ENCODE measurements at regions not wholly inside any gene's neighbourhood (a gene's known extent, or its start where the extent isn't known, plus 50 kb on each side); places are given as distances from the start of the nearest gene placed in this dataset.

DNA sequence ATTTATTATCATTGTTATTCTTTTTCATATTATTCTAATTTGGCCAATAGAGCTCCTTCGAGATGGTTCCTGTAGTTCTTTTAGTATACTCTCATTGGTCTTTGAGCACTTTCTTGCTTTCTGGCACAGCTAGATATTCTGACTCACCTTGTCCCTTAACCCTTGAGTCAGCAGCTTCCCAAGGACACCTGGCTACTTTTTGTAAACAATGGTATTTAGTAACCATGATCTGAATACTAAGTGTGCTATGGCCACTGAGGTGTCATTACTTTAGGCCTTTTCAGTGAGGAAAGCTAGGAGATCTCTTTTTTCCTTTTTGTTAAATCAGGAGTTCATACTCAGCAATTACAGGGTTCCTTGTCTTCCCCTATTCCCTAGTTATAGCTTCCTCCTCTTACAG, 126.5 kb upstream of the CITED2 start:
- Mint-ChIP-seq H3K4me1 (ENCODE audit: low read depth, unreplicated experiment) (no peaks in the 10 kb centered on the region), H3K4me3 (ENCODE audit: unreplicated experiment) (no peak overlapping the region), H3K36me3 (ENCODE audit: unreplicated experiment) (no peaks in the 10 kb centered on the region), H3K9me3 (ENCODE audit: unreplicated experiment) (no peaks in the 10 kb centered on the region), H3K27ac (ENCODE audit: unreplicated experiment) (no peak overlapping the region), H3K27me3 (ENCODE audit: unreplicated experiment) (no peaks in the 10 kb centered on the region)
- TF ChIP-seq, protein P1, sequence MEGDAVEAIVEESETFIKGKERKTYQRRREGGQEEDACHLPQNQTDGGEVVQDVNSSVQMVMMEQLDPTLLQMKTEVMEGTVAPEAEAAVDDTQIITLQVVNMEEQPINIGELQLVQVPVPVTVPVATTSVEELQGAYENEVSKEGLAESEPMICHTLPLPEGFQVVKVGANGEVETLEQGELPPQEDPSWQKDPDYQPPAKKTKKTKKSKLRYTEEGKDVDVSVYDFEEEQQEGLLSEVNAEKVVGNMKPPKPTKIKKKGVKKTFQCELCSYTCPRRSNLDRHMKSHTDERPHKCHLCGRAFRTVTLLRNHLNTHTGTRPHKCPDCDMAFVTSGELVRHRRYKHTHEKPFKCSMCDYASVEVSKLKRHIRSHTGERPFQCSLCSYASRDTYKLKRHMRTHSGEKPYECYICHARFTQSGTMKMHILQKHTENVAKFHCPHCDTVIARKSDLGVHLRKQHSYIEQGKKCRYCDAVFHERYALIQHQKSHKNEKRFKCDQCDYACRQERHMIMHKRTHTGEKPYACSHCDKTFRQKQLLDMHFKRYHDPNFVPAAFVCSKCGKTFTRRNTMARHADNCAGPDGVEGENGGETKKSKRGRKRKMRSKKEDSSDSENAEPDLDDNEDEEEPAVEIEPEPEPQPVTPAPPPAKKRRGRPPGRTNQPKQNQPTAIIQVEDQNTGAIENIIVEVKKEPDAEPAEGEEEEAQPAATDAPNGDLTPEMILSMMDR (IDR thresholded peaks at IDR 0.05; ENCODE audit: partially characterized antibody, unreplicated experiment) = no peak
- DNase-seq = no peak

GRCh38 chr6:139498715-139499114, 124.3 kb upstream of the CITED2 start:
- Mint-ChIP-seq H3K27ac (ENCODE audit: unreplicated experiment) (no peak overlapping the region), H3K4me3 (ENCODE audit: unreplicated experiment) (no peak overlapping the region)
- DNase-seq = no peak

GRCh38 chr6:139497345-139497961, 123.0 kb upstream of the CITED2 start:
- TF ChIP-seq, protein P1 (IDR thresholded peaks at IDR 0.05; ENCODE audit: partially characterized antibody, unreplicated experiment) = no peak
- no peaks in the 10 kb centered on the region for H3K9me3 Mint-ChIP-seq (ENCODE audit: unreplicated experiment)
- no peak overlapping the region for H3K27ac Mint-ChIP-seq (ENCODE audit: unreplicated experiment)
- no peak for DNase-seq
- no peaks in the 10 kb centered on the region for H3K27me3 Mint-ChIP-seq (ENCODE audit: unreplicated experiment)
- H3K36me3 Mint-ChIP-seq (ENCODE audit: unreplicated experiment) = no peaks in the 10 kb centered on the region
- no peaks in the 10 kb centered on the region for H3K4me1 Mint-ChIP-seq (ENCODE audit: low read depth, unreplicated experiment)
- H3K4me3 Mint-ChIP-seq (ENCODE audit: unreplicated experiment) = no peak overlapping the region

More at GRCh38 chr6:139498715-139499114, 124.3 kb upstream of the CITED2 start:
- Mint-ChIP-seq H3K27me3 (ENCODE audit: unreplicated experiment) (no peaks in the 10 kb centered on the region), H3K9me3 (ENCODE audit: unreplicated experiment) (no peaks in the 10 kb centered on the region), H3K4me1 (ENCODE audit: low read depth, unreplicated experiment) (no peaks in the 10 kb centered on the region), H3K36me3 (ENCODE audit: unreplicated experiment) (no peaks in the 10 kb centered on the region)
- TF ChIP-seq, protein P1 (IDR thresholded peaks at IDR 0.05; ENCODE audit: partially characterized antibody, unreplicated experiment) = no peak

DNA sequence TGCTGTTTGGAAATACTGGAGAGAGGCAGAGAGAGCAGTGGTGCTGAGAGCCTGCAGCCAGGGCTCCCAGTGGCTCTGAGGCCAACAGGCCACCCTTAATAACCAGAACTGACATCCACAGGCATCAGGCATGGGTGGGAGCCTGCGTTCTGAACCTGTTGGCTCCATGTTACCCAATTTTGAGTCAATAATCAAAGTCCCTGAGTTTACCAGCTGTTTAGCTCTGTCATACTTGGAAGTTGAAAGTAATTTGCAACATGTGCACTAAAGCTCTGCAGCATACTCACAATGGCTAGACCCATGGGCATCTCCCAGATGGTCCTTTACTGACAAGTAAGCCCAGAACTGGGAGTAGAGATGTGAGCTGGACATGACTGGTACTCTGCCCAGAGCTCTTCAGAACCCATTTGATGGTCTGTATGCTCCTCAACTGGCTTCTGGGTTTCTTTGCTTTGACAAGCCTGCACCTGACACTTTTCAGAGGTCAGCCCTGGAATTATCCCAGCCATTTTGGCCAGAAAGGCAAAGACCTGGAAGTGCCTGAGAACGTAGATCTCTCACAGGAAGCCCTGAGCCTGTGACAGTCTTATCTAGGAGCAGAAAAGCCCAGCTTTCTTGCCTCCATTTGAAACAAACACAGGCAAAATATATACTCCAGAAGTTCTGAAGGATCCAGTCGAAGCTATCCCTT, 122.4 kb upstream of the CITED2 start:
- H3K27ac Mint-ChIP-seq (ENCODE audit: unreplicated experiment) = no peak overlapping the region
- no peaks in the 10 kb centered on the region for H3K4me1 Mint-ChIP-seq (ENCODE audit: low read depth, unreplicated experiment)
- no peaks in the 10 kb centered on the region for H3K36me3 Mint-ChIP-seq (ENCODE audit: unreplicated experiment)
- TF ChIP-seq, protein P1 (IDR thresholded peaks at IDR 0.05; ENCODE audit: partially characterized antibody, unreplicated experiment) = no peak
- H3K9me3 Mint-ChIP-seq (ENCODE audit: unreplicated experiment) = no peaks in the 10 kb centered on the region
- H3K27me3 Mint-ChIP-seq (ENCODE audit: unreplicated experiment) = no peaks in the 10 kb centered on the region
- no peak for DNase-seq
- no peak overlapping the region for H3K4me3 Mint-ChIP-seq (ENCODE audit: unreplicated experiment)

- Mint-ChIP-seq H3K4me1 (ENCODE audit: low read depth, unreplicated experiment) (no peaks in the 10 kb centered on the region), H3K4me3 (ENCODE audit: unreplicated experiment) (no peak overlapping the region), H3K27ac (ENCODE audit: unreplicated experiment) (no peak overlapping the region), H3K36me3 (ENCODE audit: unreplicated experiment) (no peaks in the 10 kb centered on the region), H3K9me3 (ENCODE audit: unreplicated experiment) (no peaks in the 10 kb centered on the region), H3K27me3 (ENCODE audit: unreplicated experiment) (no peaks in the 10 kb centered on the region)
- DNase-seq = no peak
- TF ChIP-seq, protein P1 (IDR thresholded peaks at IDR 0.05; ENCODE audit: partially characterized antibody, unreplicated experiment) = no peak
Measured at GRCh38 chr6:139494376-139494990, 120.0 kb upstream of the CITED2 start.

Measured in glutamatergic neuron (in vitro differentiated cells).